Uterus (tissue), 2 donors: ENCODE measurements at regions not wholly inside any gene's neighbourhood (a gene's known extent, or its start where the extent isn't known, plus 50 kb on each side); places are given as distances from the start of the nearest gene placed in this dataset.

Experiments
- CTCF ChIP-seq, 4 experiments: fragments of 200-600 bp in 2 of 4; fragments of 450-650 bp in 2 of 4; sonication (generic) in 2 of 4; IDR thresholded peaks; one replicate each; pipeline ENCODE4 v1.5.1; 2016 to 2019; ENCODE audit warnings: antibody characterized with exemption in 4 of 4, mild to moderate bottlenecking in 2 of 4, moderate library complexity in 1 of 4
- POLR2A ChIP-seq, 2 donors: fragments of 450-650 bp; IDR thresholded peaks; one replicate each; pipeline ENCODE4 v1.6.1; 2016; ENCODE audit warnings: antibody characterized with exemption in 2 of 2, mild to moderate bottlenecking in 1 of 2, moderate library complexity in 1 of 2

GRCh38 chr1:34290831-34291230 is 114.1 kb downstream of the C1orf94 start:
- TF ChIP-seq POLR2A (IDR thresholded peaks at IDR 0.05), result no peak
- TF ChIP-seq CTCF (IDR thresholded peaks at IDR 0.05), result no peak
